ENCODE measurements at regions not wholly inside any gene's neighbourhood (a gene's known extent, or its start where the extent isn't known, plus 50 kb on each side); places are given as distances from the start of the nearest gene placed in this dataset.

DNA sequence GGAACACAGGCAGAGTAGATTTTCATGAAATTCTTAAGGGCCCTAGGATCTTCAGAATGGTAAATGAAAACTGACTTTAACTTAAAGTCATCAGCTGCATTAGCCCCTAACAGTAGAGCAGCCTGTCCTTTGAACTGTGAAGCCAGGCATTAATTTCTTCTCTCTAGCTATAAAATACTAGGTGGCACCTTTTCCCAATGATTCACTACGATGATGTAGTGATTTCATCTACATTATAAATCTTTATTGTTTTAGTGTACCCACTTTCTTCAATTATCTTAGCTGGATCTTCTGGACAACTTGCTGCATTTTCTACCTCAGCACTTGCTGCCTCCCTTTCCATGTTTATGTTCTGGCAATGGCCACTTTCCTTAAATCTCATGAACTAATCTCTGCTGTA, 290.5 kb downstream of the NOL4 start:
- no peak for ATAC-seq
- TF ChIP-seq ZNF70 (CRISPR knock-in tag; IDR thresholded peaks at IDR 0.05) (no peak), ZC3H10 (CRISPR knock-in tag; IDR thresholded peaks at IDR 0.05) (no peak), ZNF8 (CRISPR knock-in tag; IDR thresholded peaks at IDR 0.05) (no peak), CSDC2 (CRISPR knock-in tag; IDR thresholded peaks at IDR 0.05) (no peak), PPARA (CRISPR knock-in tag; IDR thresholded peaks at IDR 0.05; ENCODE audit: borderline replicate concordance) (no peak)

DNA sequence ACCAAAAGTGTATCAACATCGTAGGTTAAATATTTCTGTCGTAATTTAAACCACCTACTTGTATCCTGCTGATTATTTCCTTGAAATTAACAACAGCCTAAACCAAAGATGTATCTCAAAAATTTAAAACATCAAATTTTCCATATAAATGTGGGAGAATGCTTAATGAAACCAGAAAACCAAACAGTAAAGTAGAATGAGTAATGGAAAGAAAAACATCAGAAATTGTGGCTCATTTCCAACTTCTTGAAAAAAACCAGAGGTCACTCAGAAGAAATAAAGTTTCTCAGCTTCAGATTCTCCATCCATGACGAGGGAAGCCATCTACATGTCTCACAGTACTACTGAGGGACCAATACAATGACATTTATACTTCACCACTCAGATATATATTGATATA, 296.5 kb downstream of the NOL4 start:
- no peak for ATAC-seq
- TF ChIP-seq SNAI2 (CRISPR knock-in tag; IDR thresholded peaks at IDR 0.05) (0 out of 2 replicates have a peak, but pooled peaks have one; percentile 46), ISL1 (CRISPR knock-in tag; IDR thresholded peaks at IDR 0.05) (peak; percentile 66), TCF4 (CRISPR knock-in tag; IDR thresholded peaks at IDR 0.05; ENCODE audit: borderline replicate concordance) (0 out of 2 replicates have a peak, but pooled peaks have one; percentile 27), ZFP3 (CRISPR knock-in tag; IDR thresholded peaks at IDR 0.05) (no peak)

DNA sequence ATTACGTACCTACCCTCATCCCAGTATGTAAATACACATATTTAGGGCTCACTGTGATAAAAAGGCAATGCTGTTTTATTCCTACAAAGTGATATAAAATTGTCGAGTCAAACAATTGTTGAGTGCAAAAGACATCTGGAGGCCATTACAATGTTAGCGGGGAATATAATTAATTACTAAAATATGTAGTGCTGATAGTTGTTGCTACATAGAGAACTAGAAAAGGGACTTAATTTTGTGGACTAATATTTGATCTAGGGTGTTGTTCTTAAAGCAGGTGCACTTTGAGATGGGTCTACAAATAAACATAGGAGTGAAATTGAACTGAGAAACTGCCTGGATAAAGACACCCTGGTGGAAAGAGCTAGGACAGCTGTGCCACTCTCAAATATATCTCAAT, 300.1 kb downstream of the NOL4 start:
- ATAC-seq, result no peak
- TF ChIP-seq TCF4 (CRISPR knock-in tag; IDR thresholded peaks at IDR 0.05; ENCODE audit: borderline replicate concordance), result peak; percentile 56
- TF ChIP-seq ISL1 (CRISPR knock-in tag; IDR thresholded peaks at IDR 0.05), result no peak
- no peak for TF ChIP-seq ZNF8 (CRISPR knock-in tag; IDR thresholded peaks at IDR 0.05)
- TF ChIP-seq, protein P1, sequence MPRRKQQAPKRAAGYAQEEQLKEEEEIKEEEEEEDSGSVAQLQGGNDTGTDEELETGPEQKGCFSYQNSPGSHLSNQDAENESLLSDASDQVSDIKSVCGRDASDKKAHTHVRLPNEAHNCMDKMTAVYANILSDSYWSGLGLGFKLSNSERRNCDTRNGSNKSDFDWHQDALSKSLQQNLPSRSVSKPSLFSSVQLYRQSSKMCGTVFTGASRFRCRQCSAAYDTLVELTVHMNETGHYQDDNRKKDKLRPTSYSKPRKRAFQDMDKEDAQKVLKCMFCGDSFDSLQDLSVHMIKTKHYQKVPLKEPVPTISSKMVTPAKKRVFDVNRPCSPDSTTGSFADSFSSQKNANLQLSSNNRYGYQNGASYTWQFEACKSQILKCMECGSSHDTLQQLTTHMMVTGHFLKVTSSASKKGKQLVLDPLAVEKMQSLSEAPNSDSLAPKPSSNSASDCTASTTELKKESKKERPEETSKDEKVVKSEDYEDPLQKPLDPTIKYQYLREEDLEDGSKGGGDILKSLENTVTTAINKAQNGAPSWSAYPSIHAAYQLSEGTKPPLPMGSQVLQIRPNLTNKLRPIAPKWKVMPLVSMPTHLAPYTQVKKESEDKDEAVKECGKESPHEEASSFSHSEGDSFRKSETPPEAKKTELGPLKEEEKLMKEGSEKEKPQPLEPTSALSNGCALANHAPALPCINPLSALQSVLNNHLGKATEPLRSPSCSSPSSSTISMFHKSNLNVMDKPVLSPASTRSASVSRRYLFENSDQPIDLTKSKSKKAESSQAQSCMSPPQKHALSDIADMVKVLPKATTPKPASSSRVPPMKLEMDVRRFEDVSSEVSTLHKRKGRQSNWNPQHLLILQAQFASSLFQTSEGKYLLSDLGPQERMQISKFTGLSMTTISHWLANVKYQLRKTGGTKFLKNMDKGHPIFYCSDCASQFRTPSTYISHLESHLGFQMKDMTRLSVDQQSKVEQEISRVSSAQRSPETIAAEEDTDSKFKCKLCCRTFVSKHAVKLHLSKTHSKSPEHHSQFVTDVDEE (CRISPR knock-in tag; IDR thresholded peaks at IDR 0.05), result no peak
- no peak for TF ChIP-seq CSDC2 (CRISPR knock-in tag; IDR thresholded peaks at IDR 0.05)

DNA sequence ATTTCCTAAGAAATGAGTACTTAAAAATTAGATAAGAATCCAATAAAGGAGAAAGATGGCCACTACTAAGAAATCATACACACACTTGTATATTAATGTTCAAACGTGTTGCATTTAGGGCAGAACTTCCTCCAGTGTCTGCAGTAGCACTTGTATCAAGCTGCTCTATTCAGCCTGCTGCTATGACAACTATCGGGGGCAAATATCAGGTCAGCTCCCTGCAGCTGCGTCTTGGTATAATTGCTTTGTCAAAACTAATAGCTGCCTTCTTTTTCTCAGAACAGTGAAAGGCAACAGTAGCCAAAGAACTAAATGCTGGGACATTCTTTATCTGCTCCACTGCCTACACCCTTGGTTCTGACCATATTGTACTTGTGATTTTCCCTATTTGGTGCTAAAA, 300.7 kb downstream of the NOL4 start:
- ATAC-seq, result no peak; the same call in 2 of the 3 replicates
- TF ChIP-seq TOX (CRISPR knock-in tag; IDR thresholded peaks at IDR 0.05; ENCODE audit: borderline replicate concordance) (no peak), ZC3H10 (CRISPR knock-in tag; IDR thresholded peaks at IDR 0.05) (no peak), ZFP3 (CRISPR knock-in tag; IDR thresholded peaks at IDR 0.05) (no peak), ISL1 (CRISPR knock-in tag; IDR thresholded peaks at IDR 0.05) (peak; percentile 37; the same call in 1 of the 2 replicates), TCF4 (CRISPR knock-in tag; IDR thresholded peaks at IDR 0.05; ENCODE audit: borderline replicate concordance) (peak; percentile 11; the same call in 1 of the 2 replicates), ZNF8 (CRISPR knock-in tag; IDR thresholded peaks at IDR 0.05) (no peak)

DNA sequence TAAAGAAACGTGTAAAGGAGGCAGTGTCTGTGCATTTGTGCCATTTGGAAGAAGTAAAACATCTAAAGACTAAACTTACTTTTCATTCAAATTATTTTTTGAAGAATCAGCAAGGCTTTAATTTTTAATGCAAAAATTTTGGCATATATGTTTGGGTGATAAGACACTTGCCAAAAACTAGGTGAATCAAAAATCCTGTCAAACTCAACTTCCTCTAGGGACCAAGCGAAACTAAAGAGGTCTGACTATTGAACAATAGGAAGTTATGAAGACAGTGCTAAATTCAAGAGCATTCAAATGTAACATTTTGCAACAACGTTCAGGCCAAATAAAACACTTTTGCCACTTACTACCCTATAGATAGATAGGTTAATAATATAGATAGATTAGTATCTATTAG, 306.1 kb downstream of the NOL4 start:
- no peak for TF ChIP-seq ZC3H10 (CRISPR knock-in tag; IDR thresholded peaks at IDR 0.05)
- TF ChIP-seq SNAI2 (CRISPR knock-in tag; IDR thresholded peaks at IDR 0.05), result no peak
- TF ChIP-seq, protein P2, sequence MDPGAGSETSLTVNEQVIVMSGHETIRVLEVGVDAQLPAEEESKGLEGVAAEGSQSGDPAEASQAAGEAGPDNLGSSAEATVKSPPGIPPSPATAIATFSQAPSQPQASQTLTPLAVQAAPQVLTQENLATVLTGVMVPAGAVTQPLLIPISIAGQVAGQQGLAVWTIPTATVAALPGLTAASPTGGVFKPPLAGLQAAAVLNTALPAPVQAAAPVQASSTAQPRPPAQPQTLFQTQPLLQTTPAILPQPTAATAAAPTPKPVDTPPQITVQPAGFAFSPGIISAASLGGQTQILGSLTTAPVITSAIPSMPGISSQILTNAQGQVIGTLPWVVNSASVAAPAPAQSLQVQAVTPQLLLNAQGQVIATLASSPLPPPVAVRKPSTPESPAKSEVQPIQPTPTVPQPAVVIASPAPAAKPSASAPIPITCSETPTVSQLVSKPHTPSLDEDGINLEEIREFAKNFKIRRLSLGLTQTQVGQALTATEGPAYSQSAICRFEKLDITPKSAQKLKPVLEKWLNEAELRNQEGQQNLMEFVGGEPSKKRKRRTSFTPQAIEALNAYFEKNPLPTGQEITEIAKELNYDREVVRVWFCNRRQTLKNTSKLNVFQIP (CRISPR knock-in tag; IDR thresholded peaks at IDR 0.05; ENCODE audit: borderline replicate concordance, low read depth), result no peak
- TF ChIP-seq, protein P3, sequence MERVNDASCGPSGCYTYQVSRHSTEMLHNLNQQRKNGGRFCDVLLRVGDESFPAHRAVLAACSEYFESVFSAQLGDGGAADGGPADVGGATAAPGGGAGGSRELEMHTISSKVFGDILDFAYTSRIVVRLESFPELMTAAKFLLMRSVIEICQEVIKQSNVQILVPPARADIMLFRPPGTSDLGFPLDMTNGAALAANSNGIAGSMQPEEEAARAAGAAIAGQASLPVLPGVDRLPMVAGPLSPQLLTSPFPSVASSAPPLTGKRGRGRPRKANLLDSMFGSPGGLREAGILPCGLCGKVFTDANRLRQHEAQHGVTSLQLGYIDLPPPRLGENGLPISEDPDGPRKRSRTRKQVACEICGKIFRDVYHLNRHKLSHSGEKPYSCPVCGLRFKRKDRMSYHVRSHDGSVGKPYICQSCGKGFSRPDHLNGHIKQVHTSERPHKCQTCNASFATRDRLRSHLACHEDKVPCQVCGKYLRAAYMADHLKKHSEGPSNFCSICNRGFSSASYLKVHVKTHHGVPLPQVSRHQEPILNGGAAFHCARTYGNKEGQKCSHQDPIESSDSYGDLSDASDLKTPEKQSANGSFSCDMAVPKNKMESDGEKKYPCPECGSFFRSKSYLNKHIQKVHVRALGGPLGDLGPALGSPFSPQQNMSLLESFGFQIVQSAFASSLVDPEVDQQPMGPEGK (CRISPR knock-in tag; IDR thresholded peaks at IDR 0.05; ENCODE audit: borderline replicate concordance), result no peak
- no peak for TF ChIP-seq CSDC2 (CRISPR knock-in tag; IDR thresholded peaks at IDR 0.05)
- TF ChIP-seq, protein P4, sequence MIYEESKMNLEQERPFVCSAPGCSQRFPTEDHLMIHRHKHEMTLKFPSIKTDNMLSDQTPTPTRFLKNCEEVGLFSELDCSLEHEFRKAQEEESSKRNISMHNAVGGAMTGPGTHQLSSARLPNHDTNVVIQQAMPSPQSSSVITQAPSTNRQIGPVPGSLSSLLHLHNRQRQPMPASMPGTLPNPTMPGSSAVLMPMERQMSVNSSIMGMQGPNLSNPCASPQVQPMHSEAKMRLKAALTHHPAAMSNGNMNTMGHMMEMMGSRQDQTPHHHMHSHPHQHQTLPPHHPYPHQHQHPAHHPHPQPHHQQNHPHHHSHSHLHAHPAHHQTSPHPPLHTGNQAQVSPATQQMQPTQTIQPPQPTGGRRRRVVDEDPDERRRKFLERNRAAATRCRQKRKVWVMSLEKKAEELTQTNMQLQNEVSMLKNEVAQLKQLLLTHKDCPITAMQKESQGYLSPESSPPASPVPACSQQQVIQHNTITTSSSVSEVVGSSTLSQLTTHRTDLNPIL (CRISPR knock-in tag; IDR thresholded peaks at IDR 0.05; ENCODE audit: low read depth), result no peak
- no peak for TF ChIP-seq ZFP30 (CRISPR knock-in tag; IDR thresholded peaks at IDR 0.05)
- TF ChIP-seq, protein P5, sequence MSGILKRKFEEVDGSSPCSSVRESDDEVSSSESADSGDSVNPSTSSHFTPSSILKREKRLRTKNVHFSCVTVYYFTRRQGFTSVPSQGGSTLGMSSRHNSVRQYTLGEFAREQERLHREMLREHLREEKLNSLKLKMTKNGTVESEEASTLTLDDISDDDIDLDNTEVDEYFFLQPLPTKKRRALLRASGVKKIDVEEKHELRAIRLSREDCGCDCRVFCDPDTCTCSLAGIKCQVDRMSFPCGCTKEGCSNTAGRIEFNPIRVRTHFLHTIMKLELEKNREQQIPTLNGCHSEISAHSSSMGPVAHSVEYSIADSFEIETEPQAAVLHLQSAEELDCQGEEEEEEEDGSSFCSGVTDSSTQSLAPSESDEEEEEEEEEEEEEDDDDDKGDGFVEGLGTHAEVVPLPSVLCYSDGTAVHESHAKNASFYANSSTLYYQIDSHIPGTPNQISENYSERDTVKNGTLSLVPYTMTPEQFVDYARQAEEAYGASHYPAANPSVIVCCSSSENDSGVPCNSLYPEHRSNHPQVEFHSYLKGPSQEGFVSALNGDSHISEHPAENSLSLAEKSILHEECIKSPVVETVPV (CRISPR knock-in tag; IDR thresholded peaks at IDR 0.05), result no peak
- TF ChIP-seq ZFP3 (CRISPR knock-in tag; IDR thresholded peaks at IDR 0.05), result no peak
- TF ChIP-seq ESRRG (CRISPR knock-in tag; IDR thresholded peaks at IDR 0.05), result no peak
- no peak for TF ChIP-seq GLIS3 (CRISPR knock-in tag; IDR thresholded peaks at IDR 0.05)
- no peak for TF ChIP-seq BACH2 (CRISPR knock-in tag; IDR thresholded peaks at IDR 0.05; ENCODE audit: borderline replicate concordance)
- TF ChIP-seq ARNTL (CRISPR knock-in tag; IDR thresholded peaks at IDR 0.05; ENCODE audit: borderline replicate concordance, low read depth), result no peak
- TF ChIP-seq ZNF8 (CRISPR knock-in tag; IDR thresholded peaks at IDR 0.05), result no peak
- TF ChIP-seq RARB (CRISPR knock-in tag; IDR thresholded peaks at IDR 0.05), result no peak
- no peak for TF ChIP-seq TCF4 (CRISPR knock-in tag; IDR thresholded peaks at IDR 0.05; ENCODE audit: borderline replicate concordance)
- no peak for ATAC-seq

All from SK-N-SH treated with all-trans-retinoic acid at 6 μM for 48 hours (cell line).